ENCODE measurements at regions not wholly inside any gene's neighbourhood (a gene's known extent, or its start where the extent isn't known, plus 50 kb on each side); places are given as distances from the start of the nearest gene placed in this dataset.

GRCh38 chr17:83151442-83152226 is 72.2 kb downstream of the METRNL start:
- H3K79me1 ChIP-seq (ENCODE audit: low read depth, low read length) = no peaks in the 10 kb centered on the region
- no peak overlapping the region for H3K4me3 ChIP-seq (ENCODE audit: extremely low read depth in 1 of 4, insufficient read depth in 2 of 4, low read depth in 3 of 4, low read length in 4 of 4)
- no peak overlapping the region for H2BK120ac ChIP-seq (replicated peaks; ENCODE audit: low read depth, low read length)
- no peak overlapping the region for H4K91ac ChIP-seq (replicated peaks; ENCODE audit: insufficient read length, low read length)
- no peaks in the 10 kb centered on the region for H4K20me1 ChIP-seq (replicated peaks in 1 of 2; ENCODE audit: control insufficient read depth in 1 of 2, insufficient read depth in 2 of 2, low read length in 2 of 2)
- H2BK12ac ChIP-seq (ENCODE audit: low read depth, low read length) = no peak overlapping the region
- no peak overlapping the region for H3K23ac ChIP-seq (ENCODE audit: insufficient read length)
- no peak for DNase-seq (ENCODE audit: low read depth in 1 of 2, low spot score in 2 of 2)
- H2AK5ac ChIP-seq (ENCODE audit: low read depth, low read length) = no peak overlapping the region
- H2AFZ ChIP-seq (ENCODE audit: low read length) = no peak overlapping the region
- no peak overlapping the region for H3K27ac ChIP-seq (ENCODE audit: low read depth, low read length)
- H3K4me2 ChIP-seq (ENCODE audit: insufficient read depth in 1 of 2, low read depth in 2 of 2, low read length in 2 of 2) = no peak overlapping the region
- no peak overlapping the region for H3K18ac ChIP-seq (ENCODE audit: extremely low read depth, low read length)
- H3K9me3 ChIP-seq (ENCODE audit: insufficient read depth in 2 of 2, low read depth in 1 of 2, low read length in 1 of 2) = peaks cover 57 to 84% of the 10 kb centered on the region in 2 experiments
- no peak overlapping the region for H3K14ac ChIP-seq (ENCODE audit: insufficient read length)
- no peak overlapping the region for H2BK20ac ChIP-seq (ENCODE audit: low read length)
- no peaks in the 10 kb centered on the region for H3K36me3 ChIP-seq (ENCODE audit: control insufficient read depth in 2 of 4, insufficient read depth in 4 of 4, low read length in 3 of 4)
- no peak overlapping the region for H4K5ac ChIP-seq (ENCODE audit: insufficient read length, low read depth, low read length)
- H4K8ac ChIP-seq (ENCODE audit: extremely low read depth, insufficient read depth, low read length) = no peak overlapping the region; the same call in 1 of the 2 replicates
- no peak overlapping the region for H3K4ac ChIP-seq (replicated peaks; ENCODE audit: insufficient read length, low read depth, low read length)
- H3K4me1 ChIP-seq (replicated peaks in 1 of 4; ENCODE audit: control insufficient read depth in 3 of 4, insufficient read depth in 4 of 4, low read length in 3 of 4) = peaks cover 0 to 4% (median 0%) of the 10 kb centered on the region in 4 experiments; a peak in 2 of 7 replicates
- ChIA-PET POLR2A (ENCODE audit: partially characterized antibody) (no interaction called here), CTCF (ENCODE audit: partially characterized antibody) (interaction anchor here (1.4 to 1.8 kb wide), 3 partner anchors 12 to 28 kb away, joined by 3 read pairs; no protein-coding TSS in a partner anchor)
- H2BK15ac ChIP-seq (ENCODE audit: low read length) = no peak overlapping the region
- H3K23me2 ChIP-seq (ENCODE audit: low read depth, low read length) = no peaks in the 10 kb centered on the region
- no peak overlapping the region for H3K56ac ChIP-seq (replicated peaks; ENCODE audit: insufficient read length, low read depth, low read length)
- no peaks in the 10 kb centered on the region for H3K79me2 ChIP-seq (ENCODE audit: control insufficient read depth in 1 of 2, insufficient read depth in 2 of 2, low read length in 2 of 2)
- peak; percentile 13; the same call in 1 of the 2 replicates for TF ChIP-seq TEAD4 (IDR thresholded peaks at IDR 0.05; ENCODE audit: low read depth, low read length)
- no peak for TF ChIP-seq FOSL1 (IDR thresholded peaks at IDR 0.05; ENCODE audit: insufficient read depth, low read depth, low read length)
- no peak for TF ChIP-seq RXRA (IDR thresholded peaks at IDR 0.05; ENCODE audit: insufficient read depth, low read depth, low read length)
- no peak overlapping the region for H3K9ac ChIP-seq (replicated peaks in 1 of 4; ENCODE audit: extremely low read depth in 1 of 4, low read depth in 3 of 4, low read length in 3 of 4)
- WGBS, 2 experiments (ENCODE audit: extremely low coverage in 1 of 2, insufficient coverage in 1 of 2, insufficient read length in 1 of 2, insufficient replicate concordance in 2 of 2, low coverage in 1 of 2, low lambda C conversion rate in 2 of 2, missing lambda C conversion rate in 1 of 2) = 78% methylated on average over 30 of the region's 32 CpGs; no CpG with 5 or more reads in 1 of the 2 experiments
- H3K27me3 ChIP-seq (replicated peaks in 1 of 4; ENCODE audit: control insufficient read depth in 3 of 4, extremely low read depth in 1 of 4, insufficient read depth in 3 of 4, low read length in 3 of 4) = no peaks in the 10 kb centered on the region
- no peak overlapping the region for H2BK5ac ChIP-seq (ENCODE audit: low read depth, low read length)
- no peak for FAIRE-seq
